GM23248 (cell line): ENCODE measurements at regions not wholly inside any gene's neighbourhood (a gene's known extent, or its start where the extent isn't known, plus 50 kb on each side); places are given as distances from the start of the nearest gene placed in this dataset.

ENCODE experiments used
- EZH2 ChIP-seq: fragments of 200-600 bp; sonication (generic); IDR thresholded peaks from 2 replicates; pipeline ENCODE4 v1.6.1; 2018; ENCODE audit warnings: antibody characterized with exemption, mild to moderate bottlenecking; ENCODE audit not compliant: insufficient read depth, poor library complexity, severe bottlenecking
- EZH2phosphoT487 ChIP-seq: fragments of 200-600 bp; sonication (generic); IDR thresholded peaks from 2 replicates; pipeline ENCODE4 v1.6.1; 2018; ENCODE audit warnings: antibody characterized with exemption, moderate library complexity, mild to moderate bottlenecking, low read depth; ENCODE audit not compliant: insufficient read depth

- TF ChIP-seq EZH2 (no peak), EZH2phosphoT487 (no peak)
These were observed 135.3 kb downstream of the MEX3B start for GRCh38 chr15:81910355-81911021.
